ENCODE measurements at regions not wholly inside any gene's neighbourhood (a gene's known extent, or its start where the extent isn't known, plus 50 kb on each side); places are given as distances from the start of the nearest gene placed in this dataset.

DNA sequence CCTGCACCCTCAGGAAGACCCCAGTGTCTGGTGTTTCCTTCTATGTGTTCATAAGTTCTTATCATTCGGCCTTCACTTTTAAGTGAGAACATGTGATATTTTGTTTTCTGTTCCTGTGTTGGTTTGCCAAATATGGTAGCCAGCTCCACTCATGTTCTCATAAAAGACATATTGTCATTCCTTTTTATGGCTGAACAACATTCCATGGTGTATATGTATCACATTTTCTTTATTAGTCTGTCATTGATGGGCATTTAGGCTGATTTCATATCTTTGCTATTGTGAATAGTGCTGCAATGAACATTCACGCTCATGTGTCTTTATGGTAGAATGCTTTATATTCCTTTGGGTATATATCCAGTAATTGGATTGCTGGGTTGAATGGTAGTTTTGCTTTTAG lies 645.1 kb downstream of the SLC16A7 start:
- POLR2A ChIA-PET = no interaction called here
- no peak for TF ChIP-seq ELF4 (IDR thresholded peaks at IDR 0.05)
- no peak for TF ChIP-seq HDGF (IDR thresholded peaks at IDR 0.05; ENCODE audit: borderline replicate concordance)
- TF ChIP-seq LEF1 (IDR thresholded peaks at IDR 0.05; ENCODE audit: borderline replicate concordance) = no peak
- no peak for TF ChIP-seq L3MBTL2 (conservative IDR thresholded peaks at IDR 0.05)
- TF ChIP-seq FOXK2 (IDR thresholded peaks at IDR 0.05) = no peak
- no peak for TF ChIP-seq FOXM1 (IDR thresholded peaks at IDR 0.05; ENCODE audit: borderline replicate concordance)
- TF ChIP-seq, protein P1, sequence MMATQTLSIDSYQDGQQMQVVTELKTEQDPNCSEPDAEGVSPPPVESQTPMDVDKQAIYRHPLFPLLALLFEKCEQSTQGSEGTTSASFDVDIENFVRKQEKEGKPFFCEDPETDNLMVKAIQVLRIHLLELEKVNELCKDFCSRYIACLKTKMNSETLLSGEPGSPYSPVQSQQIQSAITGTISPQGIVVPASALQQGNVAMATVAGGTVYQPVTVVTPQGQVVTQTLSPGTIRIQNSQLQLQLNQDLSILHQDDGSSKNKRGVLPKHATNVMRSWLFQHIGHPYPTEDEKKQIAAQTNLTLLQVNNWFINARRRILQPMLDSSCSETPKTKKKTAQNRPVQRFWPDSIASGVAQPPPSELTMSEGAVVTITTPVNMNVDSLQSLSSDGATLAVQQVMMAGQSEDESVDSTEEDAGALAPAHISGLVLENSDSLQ (IDR thresholded peaks at IDR 0.05) = no peak
- TF ChIP-seq ARNT (IDR thresholded peaks at IDR 0.05) = no peak
- TF ChIP-seq NFRKB (IDR thresholded peaks at IDR 0.05) = no peak
- TF ChIP-seq TARDBP (IDR thresholded peaks at IDR 0.05) = no peak
- no peak for TF ChIP-seq FOXA1 (IDR thresholded peaks at IDR 0.05)
- TF ChIP-seq ZNF384 (IDR thresholded peaks at IDR 0.05) = no peak
- TF ChIP-seq SP1 (IDR thresholded peaks at IDR 0.05) = no peak
- no peak for TF ChIP-seq CTBP1 (IDR thresholded peaks at IDR 0.05; ENCODE audit: borderline replicate concordance)
- TF ChIP-seq BHLHE40 (IDR thresholded peaks at IDR 0.05; ENCODE audit: borderline replicate concordance) = no peak
- no peak for TF ChIP-seq SUZ12 (IDR thresholded peaks at IDR 0.05)
- DNase-seq (ENCODE audit: extremely low spot score) = no peak
- CTCF ChIA-PET = no interaction called here

DNA sequence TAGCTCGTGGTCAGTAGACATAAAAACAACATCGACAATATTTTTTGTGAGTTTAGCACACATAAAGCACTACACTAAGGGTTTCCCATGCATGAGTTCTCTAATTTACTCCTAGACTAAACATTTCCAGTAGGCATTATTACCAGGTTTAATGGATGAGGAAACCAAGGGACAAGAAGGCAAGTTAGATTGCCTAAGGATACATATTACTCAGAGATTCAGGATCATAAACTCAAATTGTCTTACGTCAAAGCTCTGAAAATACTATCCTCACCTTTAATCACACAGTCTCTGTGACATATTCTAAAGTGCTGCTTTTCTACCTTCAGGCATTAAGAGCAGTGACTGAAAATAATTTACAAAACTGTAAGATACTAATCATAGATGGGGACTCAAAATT lies 655.3 kb downstream of the SLC16A7 start:
- ChIA-PET POLR2A (no interaction called here), CTCF (no interaction called here)
- TF ChIP-seq FOXK2 (IDR thresholded peaks at IDR 0.05) (no peak), HDGF (IDR thresholded peaks at IDR 0.05; ENCODE audit: borderline replicate concordance) (no peak), BHLHE40 (IDR thresholded peaks at IDR 0.05; ENCODE audit: borderline replicate concordance) (no peak), NFRKB (IDR thresholded peaks at IDR 0.05) (no peak), ELF4 (IDR thresholded peaks at IDR 0.05) (no peak), FOXA1 (IDR thresholded peaks at IDR 0.05) (no peak)
- DNase-seq (ENCODE audit: extremely low spot score) = no peak

DNA sequence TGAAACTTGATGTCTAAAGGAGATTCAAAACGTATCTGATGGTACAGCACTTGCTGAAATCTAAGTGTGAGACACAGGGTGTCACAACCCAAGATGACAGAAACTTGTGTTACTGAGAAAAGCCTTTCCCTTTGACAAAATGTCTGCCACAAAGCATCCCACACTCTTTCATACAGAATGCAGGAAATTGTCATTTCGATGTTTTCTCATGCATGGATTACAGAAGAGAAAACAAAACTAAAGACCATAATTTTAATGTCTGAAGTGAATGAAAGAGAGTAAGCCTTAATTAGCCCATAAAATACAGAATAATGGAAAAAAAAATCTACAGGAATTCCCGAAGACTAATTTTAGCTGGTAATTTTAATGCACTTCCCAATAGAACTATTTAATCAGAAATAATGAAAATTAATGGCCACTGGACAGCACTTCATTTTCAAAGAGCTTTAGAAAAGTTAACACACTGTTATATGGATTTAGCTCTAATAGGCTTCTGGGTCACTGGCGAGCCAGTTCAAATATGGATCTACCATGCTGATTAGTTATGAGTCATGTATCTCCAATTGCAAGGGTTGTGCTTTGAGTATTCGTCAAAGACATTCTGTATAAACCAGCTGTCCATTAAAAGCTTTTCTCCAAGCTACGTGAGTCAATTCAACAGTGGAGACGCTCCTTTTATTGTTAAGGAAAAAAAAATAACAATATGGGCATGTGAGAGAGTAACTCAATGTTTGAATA lies 656.7 kb downstream of the SLC16A7 start:
- ChIA-PET POLR2A (no interaction called here), CTCF (no interaction called here)
- TF ChIP-seq SP1 (IDR thresholded peaks at IDR 0.05) (no peak), LEF1 (IDR thresholded peaks at IDR 0.05; ENCODE audit: borderline replicate concordance) (no peak), L3MBTL2 (conservative IDR thresholded peaks at IDR 0.05) (no peak), FOXM1 (IDR thresholded peaks at IDR 0.05; ENCODE audit: borderline replicate concordance) (no peak), SUZ12 (IDR thresholded peaks at IDR 0.05) (no peak), FOXA1 (IDR thresholded peaks at IDR 0.05) (no peak), ZNF384 (IDR thresholded peaks at IDR 0.05) (no peak), NFRKB (IDR thresholded peaks at IDR 0.05) (no peak), HDGF (IDR thresholded peaks at IDR 0.05; ENCODE audit: borderline replicate concordance) (no peak), TARDBP (IDR thresholded peaks at IDR 0.05) (no peak), BHLHE40 (IDR thresholded peaks at IDR 0.05; ENCODE audit: borderline replicate concordance) (no peak), ARNT (IDR thresholded peaks at IDR 0.05) (no peak), FOXK2 (IDR thresholded peaks at IDR 0.05) (no peak), CTBP1 (IDR thresholded peaks at IDR 0.05; ENCODE audit: borderline replicate concordance) (no peak), ELF4 (IDR thresholded peaks at IDR 0.05) (no peak)
- TF ChIP-seq, protein P1 (IDR thresholded peaks at IDR 0.05) = no peak
- DNase-seq (ENCODE audit: extremely low spot score) = no peak

DNA sequence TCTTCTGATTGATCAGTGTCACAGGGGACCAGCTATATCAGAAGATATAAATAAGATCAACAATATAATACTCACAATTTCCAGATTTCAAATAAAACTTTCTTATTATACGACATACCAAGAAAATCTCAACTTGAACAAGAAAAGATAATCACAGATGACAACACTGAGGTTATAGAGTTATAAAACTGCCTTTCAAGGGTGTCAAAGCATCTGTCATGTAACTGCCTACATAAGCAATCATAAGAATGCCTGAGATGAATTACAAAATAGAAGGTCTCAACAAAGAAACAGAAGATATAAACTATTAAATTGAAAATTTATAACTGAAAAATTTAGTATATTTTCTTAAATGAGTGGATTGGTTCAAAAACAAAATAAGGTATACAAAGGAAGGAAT lies 659.2 kb downstream of the SLC16A7 start:
- ChIA-PET POLR2A (no interaction called here), CTCF (no interaction called here)
- TF ChIP-seq SUZ12 (IDR thresholded peaks at IDR 0.05) (no peak), FOXK2 (IDR thresholded peaks at IDR 0.05) (no peak), ELF4 (IDR thresholded peaks at IDR 0.05) (no peak), TARDBP (IDR thresholded peaks at IDR 0.05) (no peak), FOXM1 (IDR thresholded peaks at IDR 0.05; ENCODE audit: borderline replicate concordance) (no peak), ARNT (IDR thresholded peaks at IDR 0.05) (no peak), HDGF (IDR thresholded peaks at IDR 0.05; ENCODE audit: borderline replicate concordance) (no peak), LEF1 (IDR thresholded peaks at IDR 0.05; ENCODE audit: borderline replicate concordance) (no peak), BHLHE40 (IDR thresholded peaks at IDR 0.05; ENCODE audit: borderline replicate concordance) (no peak), FOXA1 (IDR thresholded peaks at IDR 0.05) (no peak), CTBP1 (IDR thresholded peaks at IDR 0.05; ENCODE audit: borderline replicate concordance) (no peak), ZNF384 (IDR thresholded peaks at IDR 0.05) (no peak), NFRKB (IDR thresholded peaks at IDR 0.05) (no peak)
- DNase-seq (ENCODE audit: extremely low spot score) = no peak

DNA sequence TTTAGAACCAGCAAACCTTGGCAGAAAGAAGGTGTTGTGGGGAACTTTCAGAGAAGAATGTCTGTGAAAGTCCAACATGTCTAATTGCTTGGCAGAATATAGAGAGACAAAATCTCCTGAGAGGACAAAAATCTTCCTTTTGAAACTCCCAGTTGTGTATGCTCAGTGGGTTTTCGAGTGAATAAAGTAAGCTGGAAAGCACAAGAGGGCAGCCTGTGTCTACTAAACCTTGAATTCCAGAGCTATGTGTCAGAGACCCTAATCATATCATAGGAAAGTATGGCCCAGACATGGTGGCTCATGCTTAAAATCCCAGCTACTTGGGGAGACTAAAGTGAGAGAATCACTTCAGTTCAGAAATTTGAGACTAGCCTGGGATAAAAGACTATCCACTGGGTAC lies 661.2 kb downstream of the SLC16A7 start:
- no peak for DNase-seq (ENCODE audit: extremely low spot score)
- ChIA-PET POLR2A (no interaction called here), CTCF (no interaction called here)
- TF ChIP-seq HDGF (IDR thresholded peaks at IDR 0.05; ENCODE audit: borderline replicate concordance) (no peak), FOXM1 (IDR thresholded peaks at IDR 0.05; ENCODE audit: borderline replicate concordance) (no peak), ARNT (IDR thresholded peaks at IDR 0.05) (no peak), FOXA1 (IDR thresholded peaks at IDR 0.05) (no peak), ZNF384 (IDR thresholded peaks at IDR 0.05) (no peak), ELF4 (IDR thresholded peaks at IDR 0.05) (no peak), CTBP1 (IDR thresholded peaks at IDR 0.05; ENCODE audit: borderline replicate concordance) (no peak), SP1 (IDR thresholded peaks at IDR 0.05) (no peak), FOXK2 (IDR thresholded peaks at IDR 0.05) (no peak), L3MBTL2 (conservative IDR thresholded peaks at IDR 0.05) (no peak), TARDBP (IDR thresholded peaks at IDR 0.05) (no peak), SUZ12 (IDR thresholded peaks at IDR 0.05) (no peak), BHLHE40 (IDR thresholded peaks at IDR 0.05; ENCODE audit: borderline replicate concordance) (no peak), LEF1 (IDR thresholded peaks at IDR 0.05; ENCODE audit: borderline replicate concordance) (no peak), NFRKB (IDR thresholded peaks at IDR 0.05) (no peak)
- TF ChIP-seq, protein P1 (IDR thresholded peaks at IDR 0.05) = no peak

Data from HEK293T (cell line).